GM21619 (cell line): ENCODE measurements at regions not wholly inside any gene's neighbourhood (a gene's known extent, or its start where the extent isn't known, plus 50 kb on each side); places are given as distances from the start of the nearest gene placed in this dataset.
"Not testable (repeated sequence)": the region's sequence is repeated elsewhere in the genome, so short reads cannot be mapped to it uniquely, and the experiment has no call there.

ENCODE experiments used
- ATAC-seq: cut with Tn5 transposase; IDR thresholded peaks from one replicate; pipeline ENCODE4 v1.9.1; 2021; ENCODE audit not compliant: unreplicated experiment

DNA sequence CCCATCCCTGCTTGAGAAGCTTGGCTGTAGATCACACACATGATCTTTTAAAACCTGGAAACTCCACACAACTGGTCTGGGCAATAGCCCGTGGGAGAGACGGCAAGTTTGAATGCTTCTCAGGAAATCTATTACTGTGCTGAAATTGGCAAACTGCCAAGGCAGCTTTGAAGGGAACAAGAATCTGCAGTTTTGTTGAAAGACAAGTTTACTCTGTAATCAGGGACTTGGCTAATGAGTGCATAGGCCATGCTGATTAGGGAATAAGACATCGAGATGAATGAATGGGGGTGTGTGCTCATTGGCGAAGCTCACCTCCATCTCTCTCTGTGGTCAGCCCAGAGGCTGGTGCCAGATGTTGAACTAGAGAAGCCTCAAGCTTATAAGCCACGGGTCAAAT, 218.8 kb downstream of the HIPK3 start:
- ATAC-seq = no peak

DNA sequence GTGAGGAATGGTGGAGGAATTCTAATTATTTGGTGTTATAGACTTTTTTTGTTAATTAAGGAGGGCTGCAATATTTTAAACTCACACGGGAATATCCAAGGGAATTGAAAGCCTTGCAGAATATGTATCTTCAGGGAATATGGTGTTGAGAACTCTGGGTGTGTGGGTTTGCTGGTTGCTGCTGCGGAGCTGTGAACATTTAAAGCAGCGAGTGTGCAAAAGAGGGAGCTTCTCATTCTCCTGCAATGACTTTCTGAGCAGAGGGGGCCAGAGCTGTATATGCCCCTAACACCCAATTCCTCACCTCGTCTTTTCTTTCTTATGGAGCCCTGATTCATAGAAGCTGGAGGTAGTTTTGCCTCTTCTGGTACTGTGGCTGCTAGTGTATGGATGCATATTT, 217.7 kb downstream of the HIPK3 start:
- no peak for ATAC-seq

DNA sequence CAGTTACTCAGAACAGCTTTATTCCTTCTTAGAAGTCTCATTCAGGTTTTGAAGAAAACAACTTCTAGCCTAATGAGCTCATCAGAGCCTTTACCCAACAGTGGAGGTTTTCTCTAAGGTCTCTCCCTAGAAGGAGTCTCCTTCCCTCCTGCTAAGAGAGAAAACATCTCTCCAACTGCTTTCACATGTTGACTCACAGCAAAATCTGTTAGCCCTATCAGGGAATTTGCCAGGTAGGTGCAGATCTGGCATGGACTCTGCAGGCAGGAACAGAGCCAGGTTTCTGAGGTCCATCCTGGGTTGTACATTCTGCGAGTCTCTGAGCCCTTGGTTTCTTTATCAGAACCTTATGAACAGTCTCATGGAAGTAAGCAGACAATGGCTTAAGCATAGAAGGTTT, 214.4 kb downstream of the HIPK3 start:
- no peak for ATAC-seq

GRCh38 chr11:33467966-33468365, 210.8 kb downstream of the HIPK3 start:
- no peak for ATAC-seq

DNA sequence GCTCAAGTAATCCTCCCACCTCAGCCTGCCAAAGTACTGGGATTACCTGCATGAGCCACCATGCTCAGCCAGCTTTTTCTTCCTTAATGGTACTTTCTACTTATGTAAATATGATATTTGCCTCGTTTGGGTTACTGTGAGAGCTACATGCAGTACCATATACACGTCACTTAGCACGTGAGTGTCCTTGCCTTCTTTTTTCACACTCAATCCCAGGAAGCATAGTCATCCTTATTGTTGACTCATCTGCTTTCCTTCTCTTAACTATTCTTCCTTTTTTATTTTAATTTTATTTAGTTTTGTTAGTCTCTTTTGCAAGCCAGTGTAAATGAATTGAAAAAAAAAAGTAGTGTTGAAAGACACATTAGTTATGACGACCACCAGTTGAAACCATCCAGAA, 205.9 kb downstream of the HIPK3 start:
- ATAC-seq = no peak

DNA sequence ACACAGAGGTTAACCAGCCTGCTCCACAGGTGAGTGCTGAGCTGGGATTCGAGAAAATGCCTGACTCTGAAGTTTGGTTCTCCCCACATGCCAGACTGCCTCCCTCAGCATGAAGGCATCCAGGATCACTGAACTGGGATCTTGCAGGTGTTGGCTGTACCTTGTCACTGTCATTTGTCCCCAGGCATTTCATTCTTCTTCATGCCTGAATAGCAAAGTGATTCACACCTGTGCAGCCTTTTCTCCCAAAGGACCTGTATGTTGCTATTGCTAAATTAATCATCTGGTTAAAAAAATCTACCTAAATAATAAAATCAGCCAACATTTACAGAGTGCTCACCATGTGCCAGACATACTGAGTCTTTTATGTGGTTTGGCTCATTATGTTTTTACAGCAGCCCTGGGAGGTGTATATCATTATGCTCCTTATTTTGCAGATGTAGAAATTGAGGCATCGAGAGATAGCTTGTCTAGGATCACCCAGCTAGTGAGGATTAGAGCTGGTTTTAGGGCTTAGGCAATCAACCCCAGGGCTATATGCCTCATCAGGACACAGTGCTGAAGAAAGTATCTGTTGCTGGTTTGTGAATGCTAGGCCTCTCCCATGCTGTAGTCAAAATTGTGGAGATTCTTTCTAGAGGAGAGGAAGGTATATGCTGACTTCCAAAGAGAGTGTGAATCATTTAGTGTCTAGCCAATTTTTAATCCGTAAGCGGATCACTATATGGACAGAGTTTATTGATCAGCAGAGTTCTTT, 204.4 kb downstream of the HIPK3 start:
- no peak for ATAC-seq

DNA sequence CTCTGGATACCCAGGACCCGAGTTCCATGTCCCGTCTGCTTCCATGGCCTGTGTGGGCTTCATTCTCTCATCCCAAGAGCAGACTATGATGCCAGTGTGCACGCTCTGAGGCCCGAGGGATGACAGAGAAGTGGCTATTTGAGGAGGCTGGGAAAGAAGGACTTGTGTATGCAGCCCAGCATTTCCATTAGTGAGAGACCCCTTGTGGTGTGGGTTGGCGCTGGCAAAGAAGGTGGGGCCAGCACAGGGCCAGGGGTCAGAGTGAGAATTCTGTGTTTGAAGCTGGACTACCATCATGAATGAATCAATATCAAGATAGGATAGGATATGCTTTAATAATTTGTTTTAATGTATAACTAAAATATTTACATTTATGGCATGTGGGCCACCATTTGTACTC, 200.8 kb downstream of the HIPK3 start:
- no peak for ATAC-seq

DNA sequence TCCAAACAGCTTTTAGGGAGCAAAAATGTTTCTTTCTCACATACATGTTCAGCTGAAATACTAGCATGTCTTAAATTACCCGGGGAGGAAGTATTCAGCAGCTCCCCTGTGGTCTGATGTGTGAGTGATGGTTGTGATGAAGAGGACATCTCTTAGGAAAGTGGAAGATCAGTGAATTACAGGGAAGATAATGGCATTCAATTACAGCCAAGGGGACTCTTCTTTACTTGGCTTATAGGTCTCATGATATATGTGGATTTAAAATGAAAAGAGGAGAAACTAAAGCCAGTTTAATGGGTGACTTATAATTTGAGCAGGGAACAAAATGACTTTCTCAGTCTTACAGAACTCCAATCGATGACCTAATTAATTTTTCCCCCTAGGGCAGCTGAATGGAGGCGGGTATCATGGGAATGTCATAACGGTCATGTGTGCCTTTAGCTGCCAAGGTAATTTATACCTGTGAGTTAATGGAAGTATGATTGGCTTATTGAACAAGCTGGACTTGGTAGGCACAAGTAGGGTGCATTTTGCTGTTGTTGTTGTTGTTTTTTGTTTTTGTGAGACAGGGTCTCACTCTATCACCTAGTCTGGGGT, 198.8 kb downstream of the HIPK3 start:
- no peak for ATAC-seq

GRCh38 chr11:33454264-33454663, 197.1 kb downstream of the HIPK3 start:
- no peak for ATAC-seq

GRCh38 chr11:33452836-33453624, 195.8 kb downstream of the HIPK3 start:
- no peak for ATAC-seq

DNA sequence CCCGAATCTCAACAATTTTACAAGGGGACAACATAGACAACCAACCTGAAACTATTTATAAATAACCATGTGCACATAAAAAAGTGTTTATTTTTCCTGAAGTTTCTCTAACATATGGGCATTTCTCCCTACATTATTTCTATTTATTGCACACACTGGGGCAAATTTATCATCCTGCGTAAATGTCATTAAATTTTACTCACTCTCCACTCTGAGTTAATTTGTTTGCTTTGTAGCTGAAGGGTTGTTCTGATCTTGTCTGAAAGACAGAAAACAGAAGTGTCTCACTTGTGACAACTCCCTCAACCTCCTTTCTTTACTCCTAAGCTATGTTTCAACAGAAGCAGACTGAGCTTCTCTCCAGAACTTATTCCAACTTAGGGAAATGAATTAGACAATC, 194.2 kb downstream of the HIPK3 start:
- ATAC-seq = no peak

GRCh38 chr11:33449798-33450197, 192.6 kb downstream of the HIPK3 start:
- ATAC-seq = no peak

DNA sequence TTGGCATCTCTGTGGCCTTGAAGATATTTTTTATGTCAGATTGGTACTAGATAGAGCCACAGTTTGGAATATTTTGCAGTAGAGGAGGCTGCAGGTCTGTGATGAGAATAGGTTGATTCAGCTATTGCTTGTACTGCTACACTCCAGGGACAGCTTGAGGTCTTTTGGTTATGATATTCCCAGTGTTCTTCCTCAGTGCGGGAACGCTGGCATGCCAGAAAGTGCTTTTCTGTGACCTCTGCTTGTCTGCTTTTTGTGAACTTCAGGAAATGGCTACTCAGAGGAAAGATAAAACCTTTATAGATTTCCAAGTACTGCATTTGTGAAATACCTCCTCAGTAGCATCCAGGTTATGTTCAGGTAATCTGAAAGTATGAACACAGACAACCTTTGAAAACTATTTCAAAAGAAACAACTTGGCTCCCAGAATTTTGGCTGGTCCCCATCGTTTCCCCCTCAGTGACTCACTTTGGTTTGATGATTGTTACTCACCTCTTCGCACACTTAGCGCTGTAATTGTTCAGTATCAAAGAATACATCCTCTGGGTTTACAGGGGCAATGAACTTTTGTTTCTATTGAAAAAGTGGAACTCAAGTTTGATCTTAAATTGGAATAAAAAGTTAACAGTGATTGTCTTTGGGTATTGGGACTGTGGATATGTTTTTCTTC, 191.4 kb downstream of the HIPK3 start:
- no peak for ATAC-seq

- ATAC-seq = no peak
These were observed 188.6 kb downstream of the HIPK3 start for GRCh38 chr11:33445761-33446161.

DNA sequence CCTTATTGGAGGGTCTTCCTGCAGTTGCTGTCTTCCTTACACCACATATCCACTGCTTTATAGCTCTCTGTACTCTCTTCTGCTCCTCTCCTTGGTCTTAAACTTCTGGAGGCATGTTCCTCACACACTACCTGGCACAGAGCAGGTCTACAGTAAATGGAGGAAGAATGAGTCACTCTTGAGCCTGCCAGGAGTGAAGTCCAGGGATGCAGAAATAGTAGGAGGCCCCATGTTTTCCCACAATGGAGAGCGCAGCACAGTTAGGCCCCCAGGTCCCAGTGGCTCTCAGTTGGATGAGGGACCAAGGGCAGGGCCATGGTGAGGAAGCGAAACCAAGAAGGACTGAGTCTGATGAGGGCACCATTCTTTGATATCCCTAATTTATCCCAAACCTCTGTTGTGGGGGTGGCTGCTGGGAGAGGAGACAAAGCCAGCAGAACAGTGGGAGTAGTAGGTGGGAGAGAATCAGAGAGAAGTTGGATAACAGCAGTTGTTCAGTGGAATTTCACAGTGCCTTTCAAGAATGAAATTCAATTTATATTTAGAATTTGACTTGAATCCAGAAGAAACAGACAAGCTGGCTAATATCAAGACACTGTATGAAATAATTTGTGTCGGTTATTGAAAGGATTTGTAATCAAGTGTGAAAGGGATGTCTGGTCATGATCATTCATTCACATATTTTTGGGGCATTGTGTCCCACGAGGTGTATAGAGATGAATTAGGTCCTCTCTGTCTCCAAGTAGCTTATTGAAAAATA, 187.8 kb downstream of the HIPK3 start:
- no peak for ATAC-seq

GRCh38 chr11:33443684-33444083, 186.5 kb downstream of the HIPK3 start:
- ATAC-seq = no peak

GRCh38 chr11:33438301-33438700, 181.1 kb downstream of the HIPK3 start:
- no peak for ATAC-seq

DNA sequence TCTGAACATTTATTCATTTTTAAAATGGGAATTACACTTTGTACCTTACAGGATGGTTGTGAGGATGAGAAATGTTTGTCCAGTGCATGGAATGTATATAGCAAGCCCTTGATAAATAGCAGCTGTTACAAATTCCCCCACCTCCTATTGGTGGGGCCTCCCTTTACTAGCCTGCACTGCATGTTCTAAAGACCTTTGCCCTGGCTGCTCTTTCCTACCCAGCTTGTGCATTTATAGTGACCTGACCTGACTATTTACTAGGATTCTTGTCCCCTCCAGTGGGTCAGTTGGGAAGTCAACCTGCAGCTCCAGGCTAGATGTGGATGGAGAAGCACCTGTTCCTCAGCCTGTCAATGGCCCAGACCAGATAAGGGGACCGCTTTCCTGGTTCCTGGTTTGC, 180.3 kb downstream of the HIPK3 start:
- ATAC-seq = no peak

DNA sequence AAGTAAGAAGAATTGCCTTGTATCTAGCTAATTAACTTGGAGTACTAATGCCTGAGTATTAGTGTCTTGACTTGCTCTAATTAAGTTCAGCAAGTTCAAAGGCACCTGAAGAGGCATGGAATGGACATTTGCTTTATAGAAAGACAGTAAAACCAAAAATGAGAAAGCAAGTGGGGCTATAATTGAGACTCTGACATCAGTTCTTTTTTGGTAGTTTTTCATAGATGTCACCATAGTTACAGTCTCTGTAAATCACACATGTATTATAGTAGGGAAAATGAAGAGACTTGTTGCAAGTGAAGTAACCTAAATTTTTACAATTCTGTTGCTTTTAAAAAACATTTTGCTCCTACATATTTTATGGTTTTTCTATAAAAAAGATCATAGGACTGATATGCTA, 178.0 kb downstream of the HIPK3 start:
- ATAC-seq = no peak

DNA sequence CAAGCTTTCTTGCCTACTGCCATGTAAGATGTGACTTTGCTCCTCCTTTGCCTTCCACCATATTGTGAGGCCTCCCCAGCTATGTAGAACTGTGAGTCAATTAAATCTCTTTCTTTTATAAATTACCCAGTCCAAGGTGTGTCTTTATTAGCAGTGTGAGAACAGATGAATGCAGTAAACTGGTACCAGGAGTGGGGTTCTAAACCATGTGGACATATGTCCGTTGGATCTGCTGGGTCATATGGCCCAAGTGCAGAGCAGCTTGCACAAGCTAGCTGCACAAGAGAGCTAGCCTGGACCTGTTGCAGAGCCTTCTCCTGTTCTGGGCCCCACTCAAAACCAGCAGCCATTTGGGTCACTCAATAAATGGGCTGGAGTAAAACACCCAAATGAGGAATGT, 177.1 kb downstream of the HIPK3 start:
- no peak for ATAC-seq

- ATAC-seq = not testable (repeated sequence)
These were observed 171.3 kb downstream of the HIPK3 start for GRCh38 chr11:33428435-33428834.
